HUDEP-2 (cell line): ENCODE measurements at regions not wholly inside any gene's neighbourhood (a gene's known extent, or its start where the extent isn't known, plus 50 kb on each side); places are given as distances from the start of the nearest gene placed in this dataset.

ENCODE experiments used
- DNase-seq, 76 experiments: peaks; one replicate each; lab custom pipeline; 2025; ENCODE audit not compliant: unreplicated experiment in 76 of 76; lab: John Stamatoyannopoulos, UW

DNA sequence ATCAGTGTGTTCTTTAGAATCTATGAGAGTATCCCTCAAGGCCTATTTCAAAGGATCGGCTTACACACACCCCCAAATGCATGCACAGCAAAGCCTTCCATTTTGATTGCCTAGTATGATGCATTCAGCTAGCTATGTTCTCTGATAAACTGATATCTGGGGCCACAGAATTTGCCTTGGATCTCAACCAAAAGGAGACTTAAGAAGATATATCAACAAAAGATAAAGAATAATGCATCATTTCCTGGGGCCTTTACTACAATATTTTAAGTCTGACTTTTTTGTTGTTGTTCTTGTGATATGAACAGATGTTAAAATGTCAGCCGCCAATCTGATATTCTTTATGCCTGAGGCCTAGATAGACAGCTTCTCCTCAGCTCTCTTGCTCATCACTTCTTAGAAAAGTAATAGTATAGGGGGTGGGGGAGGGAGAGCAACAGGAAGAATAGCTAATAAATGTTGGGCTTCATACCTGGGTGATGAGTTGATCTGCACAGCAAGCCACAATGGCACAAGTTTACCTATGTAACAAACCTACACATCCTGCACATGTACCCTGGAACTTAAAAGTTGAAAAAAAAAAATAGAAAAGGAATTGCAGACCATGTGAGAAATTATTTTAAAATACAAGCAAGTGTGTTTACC, 792.9 kb upstream of the GHITM start:
- peak in 2 of 76 experiments; percentile 2 to 20 for DNase-seq

GRCh38 chr10:83352588-83352987, 786.7 kb upstream of the GHITM start:
- DNase-seq, result no peak

GRCh38 chr10:83354456-83354855, 784.9 kb upstream of the GHITM start:
- DNase-seq, result no peak

GRCh38 chr10:83357004-83357403, 782.3 kb upstream of the GHITM start:
- DNase-seq, result no peak

DNA sequence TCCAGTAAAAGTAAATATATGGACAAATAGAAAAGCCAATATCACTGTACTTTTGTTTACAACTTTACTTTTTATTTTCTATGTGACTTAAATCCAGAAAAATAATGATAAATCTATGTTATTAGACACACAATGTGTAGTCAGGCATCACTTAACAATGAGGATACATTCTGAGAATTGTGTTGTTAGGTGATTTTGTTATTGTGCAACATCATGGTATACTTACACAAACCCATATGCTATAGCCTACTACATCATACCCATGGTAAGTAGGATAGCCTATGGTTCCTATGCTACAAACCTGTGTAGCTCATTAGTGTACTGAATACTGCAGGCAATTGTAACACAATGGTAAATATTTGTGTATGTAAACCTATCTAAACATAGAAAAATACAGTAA, 781.7 kb upstream of the GHITM start:
- DNase-seq, result no peak

- DNase-seq, result no peak
Measured at GRCh38 chr10:83367036-83367435, 772.3 kb upstream of the GHITM start.

DNA sequence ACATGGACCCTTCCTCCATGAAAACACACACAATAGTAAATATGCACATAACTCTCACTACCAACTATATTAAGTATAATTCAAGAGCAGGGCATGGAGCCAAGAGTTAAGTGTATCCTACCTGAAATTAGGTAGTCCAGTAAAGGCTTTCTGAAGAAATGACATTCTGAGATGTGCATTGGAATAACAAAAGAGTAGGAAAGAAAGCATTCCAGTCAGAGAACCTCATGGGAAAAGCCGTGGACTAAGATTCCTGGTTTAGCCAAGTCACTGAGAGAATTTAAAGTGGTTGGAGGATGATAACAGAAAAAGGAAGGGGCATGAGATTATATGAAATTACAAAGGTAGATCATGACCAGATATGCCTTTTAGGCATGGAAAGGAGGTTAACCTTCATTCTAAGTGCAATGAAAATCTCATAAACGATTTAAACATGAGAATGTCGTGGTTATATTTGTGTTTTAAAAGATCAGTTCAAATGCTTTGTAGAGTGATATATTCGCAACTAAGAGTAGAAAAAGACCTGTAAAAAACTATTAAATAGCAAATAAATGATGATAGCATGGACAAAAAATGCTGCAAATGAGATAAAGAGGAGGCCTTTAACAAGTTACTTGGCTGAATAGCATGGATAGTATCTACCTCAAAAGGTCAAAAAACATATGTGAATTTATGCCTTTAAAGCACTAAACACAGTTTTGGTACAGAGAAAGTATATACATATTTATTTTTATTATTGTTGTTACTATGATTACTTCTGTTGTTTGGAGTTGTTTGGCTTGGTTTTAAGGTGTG, 767.4 kb upstream of the GHITM start:
- DNase-seq, result no peak

- no peak for DNase-seq
Measured at GRCh38 chr10:83372646-83373045, 766.7 kb upstream of the GHITM start.

DNA sequence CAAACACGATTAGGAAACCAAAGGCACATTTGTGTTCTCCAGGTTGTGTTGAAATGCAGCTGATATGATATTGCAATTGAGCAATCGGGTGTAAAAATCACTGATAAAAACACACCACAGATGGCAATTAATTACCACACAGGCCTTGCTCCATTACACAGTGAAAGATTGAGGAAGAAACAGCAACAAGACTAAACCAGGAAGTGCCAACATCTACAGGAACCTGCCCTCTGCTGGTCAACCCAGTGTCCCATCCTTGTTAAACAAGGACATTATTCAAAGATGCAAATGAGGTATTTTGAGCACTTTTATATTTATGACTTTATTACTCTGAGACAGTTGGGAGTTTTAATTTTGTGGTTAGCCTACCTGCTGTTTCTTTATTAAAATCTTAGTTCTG, 765.6 kb upstream of the GHITM start:
- peak in 2 of 76 experiments; percentile 5 to 21 for DNase-seq

- no peak for DNase-seq
Measured at GRCh38 chr10:83374741-83375140, 764.6 kb upstream of the GHITM start.

- no peak for DNase-seq
Measured at GRCh38 chr10:83375274-83375673, 764.0 kb upstream of the GHITM start.

DNA sequence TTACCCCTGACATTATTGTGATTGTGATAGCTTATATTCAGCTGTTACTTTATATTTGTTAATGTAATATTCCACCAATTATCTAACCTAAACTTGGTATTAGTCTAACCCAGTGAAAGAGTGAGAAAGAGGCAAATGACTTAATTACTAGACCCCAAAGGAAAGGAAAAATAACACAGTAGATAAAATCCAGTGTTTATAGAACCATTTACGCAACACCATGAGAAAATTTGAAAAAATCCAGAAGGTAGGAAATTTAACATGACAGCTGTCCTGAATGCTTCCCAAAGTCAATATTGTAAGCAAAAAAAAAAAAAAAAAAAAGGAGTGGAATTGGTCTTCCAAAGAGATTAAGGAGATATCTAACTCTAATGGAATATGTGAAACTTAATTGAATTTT, 741.5 kb upstream of the GHITM start:
- DNase-seq, result no peak

DNA sequence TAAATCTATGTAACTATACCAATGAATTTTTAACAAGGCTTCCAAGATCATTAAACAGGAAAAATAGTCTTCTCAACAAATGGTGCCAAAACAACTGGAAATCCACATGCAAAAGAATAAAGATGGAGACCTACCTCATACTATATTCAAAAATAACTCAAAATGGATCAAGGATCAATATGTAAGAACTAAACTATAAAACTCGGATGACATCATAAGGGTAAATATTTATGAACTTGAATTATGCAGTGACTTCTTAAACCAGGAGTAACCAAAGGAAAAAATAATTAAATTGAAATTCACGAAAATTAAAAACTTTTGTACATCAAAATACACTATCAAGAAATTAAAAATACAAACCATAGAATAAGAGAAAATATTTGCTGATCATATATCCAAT, 728.7 kb upstream of the GHITM start:
- no peak for DNase-seq

DNA sequence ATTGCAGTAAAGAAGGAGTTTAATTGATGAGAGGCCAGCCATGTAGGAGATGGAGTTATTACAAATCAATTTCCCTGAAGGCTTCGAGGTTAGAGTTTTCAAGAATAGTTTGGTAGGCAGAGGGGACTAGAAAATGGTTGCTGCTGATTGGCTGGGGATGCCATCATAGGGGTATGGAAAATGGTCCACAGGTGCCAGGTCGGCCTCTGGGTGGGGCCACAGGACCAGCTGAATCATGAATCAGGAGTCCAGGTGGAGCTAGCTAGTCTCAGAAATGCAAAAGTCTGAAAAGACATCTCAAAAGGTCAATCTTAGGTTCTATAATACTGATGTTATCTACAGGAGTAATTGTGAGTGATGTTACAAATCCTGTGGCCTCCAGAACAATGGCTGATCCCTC, 714.0 kb upstream of the GHITM start:
- DNase-seq, result no peak

DNA sequence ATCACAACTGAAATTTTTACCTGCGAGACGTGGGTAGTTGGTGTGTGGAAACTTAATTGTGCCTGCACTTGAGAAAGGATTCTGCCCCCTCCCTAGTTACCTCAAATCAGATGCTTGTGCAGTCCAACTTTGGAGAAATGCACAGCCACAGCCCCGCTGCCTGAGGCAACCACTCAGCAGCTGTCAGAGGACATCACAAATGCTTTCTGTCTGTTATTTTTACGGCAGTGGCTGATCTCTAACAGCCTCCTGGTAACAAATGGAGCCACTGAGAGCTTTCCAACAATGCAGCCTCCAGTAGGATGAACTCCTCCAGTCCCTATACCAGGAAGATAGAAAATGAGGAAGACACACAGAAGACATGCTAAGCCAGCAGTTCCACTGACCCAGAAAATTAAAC, 712.2 kb upstream of the GHITM start:
- no peak for DNase-seq

- DNase-seq, result no peak
Measured at GRCh38 chr10:83432261-83433045, 706.9 kb upstream of the GHITM start.

- DNase-seq, result no peak
Measured at GRCh38 chr10:83433705-83434104, 705.6 kb upstream of the GHITM start.

GRCh38 chr10:83448013-83448412, 691.3 kb upstream of the GHITM start:
- DNase-seq, result no peak

DNA sequence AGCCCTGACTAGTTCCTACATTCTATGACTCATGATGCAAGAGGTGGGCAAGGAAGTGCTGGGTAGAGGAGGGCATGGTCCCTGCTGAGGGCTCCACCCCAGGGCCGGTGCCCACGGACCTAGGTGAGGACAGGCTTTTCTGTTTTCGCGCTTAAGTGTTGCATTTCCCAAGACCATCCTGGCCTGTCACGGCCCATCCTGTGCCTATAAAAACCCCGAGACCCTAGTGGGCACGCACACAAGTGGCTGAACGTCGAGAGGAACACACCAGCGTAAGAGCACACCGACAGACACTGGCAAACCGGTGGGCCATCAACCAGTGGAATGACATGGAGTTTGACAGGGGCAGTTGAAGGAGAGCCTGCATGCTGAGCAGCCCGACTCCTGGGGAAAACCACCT, 680.7 kb upstream of the GHITM start:
- DNase-seq, result no peak

DNA sequence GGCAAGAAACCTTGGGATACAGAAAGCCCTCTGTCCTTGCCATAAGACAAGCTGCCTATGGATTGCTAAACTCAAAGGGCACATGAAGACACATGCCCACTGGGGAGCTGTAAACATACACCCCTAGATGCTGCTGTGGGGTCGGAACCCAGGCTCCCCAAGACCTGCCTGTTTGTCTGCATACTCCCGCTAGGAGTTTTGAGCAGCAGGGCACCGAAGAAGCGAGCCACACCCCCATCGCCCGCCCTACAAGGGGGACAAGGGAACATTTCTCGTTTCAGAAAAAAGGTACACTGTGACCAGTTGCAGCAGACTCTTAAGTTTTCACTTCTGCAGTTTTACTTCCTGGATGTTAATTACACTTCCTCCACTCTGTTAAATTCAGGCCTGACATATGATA, 680.2 kb upstream of the GHITM start:
- DNase-seq, result no peak

DNA sequence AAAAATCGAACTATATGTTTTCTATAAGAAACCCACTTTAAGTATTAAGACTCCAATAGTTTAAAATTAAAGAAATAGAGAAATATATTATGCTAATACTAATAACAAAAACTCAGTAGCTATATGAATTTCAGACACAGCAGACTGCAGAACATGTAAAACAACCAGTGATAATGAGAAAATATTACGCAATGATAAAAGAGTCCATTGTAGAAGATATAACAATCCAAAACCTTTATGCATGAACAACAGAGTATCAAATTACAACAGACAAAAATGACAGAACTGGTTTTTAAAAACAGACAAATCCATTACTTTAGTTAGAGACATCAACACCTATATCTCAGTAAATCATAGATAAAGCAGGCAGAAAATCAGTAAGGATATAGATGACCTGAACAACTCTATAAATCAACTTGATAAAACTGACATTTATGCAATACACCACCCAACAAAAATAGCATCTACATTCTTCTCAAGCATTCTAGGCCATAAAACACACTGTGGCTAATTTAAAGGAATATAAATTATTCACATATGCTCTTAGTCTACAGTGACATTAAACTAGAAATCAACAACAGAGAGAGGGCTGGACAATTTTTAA, 669.5 kb upstream of the GHITM start:
- DNase-seq, result no peak
